ENCODE measurements at regions not wholly inside any gene's neighbourhood (a gene's known extent, or its start where the extent isn't known, plus 50 kb on each side); places are given as distances from the start of the nearest gene placed in this dataset.

- no peak for TF ChIP-seq POLR2AphosphoS5 (IDR thresholded peaks at IDR 0.05; ENCODE audit: insufficient read depth in 1 of 2, low read depth in 1 of 2)
- no peak for TF ChIP-seq POLR2A (IDR thresholded peaks at IDR 0.05)
- TF ChIP-seq CTCF (IDR thresholded peaks at IDR 0.05) = no peak
- intact Hi-C loops (cut with DNase I) = no loop called here
- H3K27me3 ChIP-seq = no peaks in the 10 kb centered on the region
- H3K36me3 ChIP-seq = no peaks in the 10 kb centered on the region
- no peak overlapping the region for H3K27ac ChIP-seq
- H3K9me3 ChIP-seq = no peaks in the 10 kb centered on the region
- no peak overlapping the region for H3K4me3 ChIP-seq
- H3K4me1 ChIP-seq = no peaks in the 10 kb centered on the region
- DNase-seq (ENCODE audit: extremely low spot score in 2 of 2) = no peak
Measured at GRCh38 chr10:106086391-106086790, 1078.1 kb downstream of the SORCS1 start.

DNA sequence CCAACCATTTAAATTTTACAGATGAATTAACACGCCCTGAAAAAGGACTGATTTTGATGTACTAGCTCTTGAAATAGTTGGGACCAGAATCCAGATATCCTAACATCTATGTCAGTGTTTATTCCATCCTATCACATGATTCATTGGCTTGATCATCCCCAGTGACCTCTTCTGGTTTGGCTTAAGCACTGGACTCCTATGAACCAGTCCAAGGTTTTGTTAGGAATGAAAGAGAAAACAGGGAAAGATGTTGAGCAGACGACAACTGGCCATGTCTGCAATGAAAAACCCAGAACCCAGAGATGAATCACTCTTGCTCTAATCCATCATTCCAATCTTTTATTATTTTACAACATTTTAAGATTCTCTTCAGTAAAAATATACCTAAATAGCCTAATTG, 1080.9 kb downstream of the SORCS1 start:
- no peak overlapping the region for H3K27ac ChIP-seq
- TF ChIP-seq POLR2AphosphoS5 (IDR thresholded peaks at IDR 0.05; ENCODE audit: insufficient read depth in 1 of 2, low read depth in 1 of 2) (no peak), CTCF (IDR thresholded peaks at IDR 0.05) (no peak), POLR2A (IDR thresholded peaks at IDR 0.05) (no peak)
- DNase-seq (ENCODE audit: extremely low spot score in 2 of 2) = no peak
- H3K4me3 ChIP-seq = no peak overlapping the region
- H3K9me3 ChIP-seq = no peaks in the 10 kb centered on the region
- intact Hi-C loops (cut with DNase I) = no loop called here
- H3K27me3 ChIP-seq = no peaks in the 10 kb centered on the region
- no peaks in the 10 kb centered on the region for H3K4me1 ChIP-seq
- no peaks in the 10 kb centered on the region for H3K36me3 ChIP-seq

DNA sequence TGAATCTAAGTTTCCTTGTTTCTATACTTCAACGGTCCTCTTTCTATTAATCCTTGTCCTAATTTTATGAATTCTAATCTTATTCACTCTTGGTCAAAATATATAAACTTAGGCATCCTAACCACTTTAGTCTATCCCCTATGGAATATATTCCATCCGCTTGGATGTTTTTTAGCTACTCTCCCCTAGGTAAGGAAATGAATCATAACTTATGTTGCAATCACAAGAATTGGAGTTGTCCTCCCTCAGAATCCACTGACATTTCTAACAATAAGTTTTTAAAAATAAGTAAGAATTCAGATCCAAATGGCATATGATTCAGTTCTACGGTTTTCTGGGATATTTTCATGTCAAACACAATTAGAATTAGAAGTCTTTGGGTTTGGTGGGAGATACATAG, 1081.6 kb downstream of the SORCS1 start:
- Histone ChIP-seq H3K4me3 (no peak overlapping the region), H3K36me3 (no peaks in the 10 kb centered on the region), H3K4me1 (no peaks in the 10 kb centered on the region), H3K27me3 (no peaks in the 10 kb centered on the region), H3K27ac (no peak overlapping the region), H3K9me3 (no peaks in the 10 kb centered on the region)
- TF ChIP-seq CTCF (IDR thresholded peaks at IDR 0.05) (no peak), POLR2AphosphoS5 (IDR thresholded peaks at IDR 0.05; ENCODE audit: insufficient read depth in 1 of 2, low read depth in 1 of 2) (no peak), POLR2A (IDR thresholded peaks at IDR 0.05) (no peak)
- DNase-seq (ENCODE audit: extremely low spot score in 2 of 2) = no peak
- intact Hi-C loops (cut with DNase I) = no loop called here

GRCh38 chr10:106078895-106079576, 1085.5 kb downstream of the SORCS1 start:
- Histone ChIP-seq H3K36me3 (no peaks in the 10 kb centered on the region), H3K27ac (no peak overlapping the region), H3K4me3 (no peak overlapping the region), H3K27me3 (no peaks in the 10 kb centered on the region), H3K9me3 (no peaks in the 10 kb centered on the region), H3K4me1 (no peaks in the 10 kb centered on the region)
- intact Hi-C loops (cut with DNase I) = no loop called here
- DNase-seq (ENCODE audit: extremely low spot score in 2 of 2) = no peak
- no peak for TF ChIP-seq POLR2AphosphoS5 (IDR thresholded peaks at IDR 0.05; ENCODE audit: insufficient read depth in 1 of 2, low read depth in 1 of 2)
- no peak for TF ChIP-seq POLR2A (IDR thresholded peaks at IDR 0.05)
- TF ChIP-seq CTCF (IDR thresholded peaks at IDR 0.05) = no peak

GRCh38 chr10:106076496-106076895, 1088.0 kb downstream of the SORCS1 start:
- intact Hi-C loops (cut with DNase I) = no loop called here
- H3K36me3 ChIP-seq = no peaks in the 10 kb centered on the region
- no peak overlapping the region for H3K4me3 ChIP-seq
- no peak overlapping the region for H3K27ac ChIP-seq
- TF ChIP-seq CTCF (IDR thresholded peaks at IDR 0.05) (no peak), POLR2A (IDR thresholded peaks at IDR 0.05) (no peak), POLR2AphosphoS5 (IDR thresholded peaks at IDR 0.05; ENCODE audit: insufficient read depth in 1 of 2, low read depth in 1 of 2) (no peak)
- H3K4me1 ChIP-seq = no peaks in the 10 kb centered on the region
- H3K9me3 ChIP-seq = no peaks in the 10 kb centered on the region
- DNase-seq (ENCODE audit: extremely low spot score in 2 of 2) = no peak
- H3K27me3 ChIP-seq = no peaks in the 10 kb centered on the region
